ENCODE measurements at regions not wholly inside any gene's neighbourhood (a gene's known extent, or its start where the extent isn't known, plus 50 kb on each side); places are given as distances from the start of the nearest gene placed in this dataset.

GRCh38 chr13:97567510-97568243 is 133.7 kb downstream of the RAP2A start:
- DNase-seq (ENCODE audit: low read depth) = peak; percentile 68
- no peak for TF ChIP-seq CTCF (IDR thresholded peaks at IDR 0.05; ENCODE audit: insufficient read depth, low read depth, low read length, missing control alignments)
- H3K4me3 ChIP-seq (ENCODE audit: low read depth, low read length) = no peak overlapping the region

- DNase-seq (ENCODE audit: low read depth) = no peak
- H3K4me3 ChIP-seq (ENCODE audit: low read depth, low read length) = no peak overlapping the region
- TF ChIP-seq CTCF (IDR thresholded peaks at IDR 0.05; ENCODE audit: insufficient read depth, low read depth, low read length, missing control alignments) = no peak
Measured at GRCh38 chr13:97568850-97569249, 134.9 kb downstream of the RAP2A start.

- no peak overlapping the region for H3K4me3 ChIP-seq (ENCODE audit: low read depth, low read length)
- DNase-seq (ENCODE audit: low read depth) = no peak
- TF ChIP-seq CTCF (IDR thresholded peaks at IDR 0.05; ENCODE audit: insufficient read depth, low read depth, low read length, missing control alignments) = no peak
Measured at GRCh38 chr13:97569841-97570240, 135.9 kb downstream of the RAP2A start.

- TF ChIP-seq CTCF (IDR thresholded peaks at IDR 0.05; ENCODE audit: insufficient read depth, low read depth, low read length, missing control alignments) = no peak
- no peak for DNase-seq (ENCODE audit: low read depth)
Measured at GRCh38 chr13:97570442-97570841, 136.5 kb downstream of the RAP2A start.

GRCh38 chr13:97573011-97573410 is 139.0 kb downstream of the RAP2A start:
- no peak overlapping the region for H3K4me3 ChIP-seq (ENCODE audit: low read depth, low read length)
- DNase-seq (ENCODE audit: low read depth) = no peak
- no peak for TF ChIP-seq CTCF (IDR thresholded peaks at IDR 0.05; ENCODE audit: insufficient read depth, low read depth, low read length, missing control alignments)

More at GRCh38 chr13:97570442-97570841, 136.5 kb downstream of the RAP2A start:
- no peak overlapping the region for H3K4me3 ChIP-seq (ENCODE audit: low read depth, low read length)

- no peak overlapping the region for H3K4me3 ChIP-seq (ENCODE audit: low read depth, low read length)
- peak; percentile 54 for TF ChIP-seq CTCF (IDR thresholded peaks at IDR 0.05; ENCODE audit: insufficient read depth, low read depth, low read length, missing control alignments)
- peak; percentile 46 for DNase-seq (ENCODE audit: low read depth)
Measured at GRCh38 chr13:97574926-97575325, 141.0 kb downstream of the RAP2A start.

- no peak overlapping the region for H3K4me3 ChIP-seq (ENCODE audit: low read depth, low read length)
- TF ChIP-seq CTCF (IDR thresholded peaks at IDR 0.05; ENCODE audit: insufficient read depth, low read depth, low read length, missing control alignments) = no peak
- DNase-seq (ENCODE audit: low read depth) = no peak
Measured at GRCh38 chr13:97577026-97577425, 143.1 kb downstream of the RAP2A start.
